Hepatocyte (in vitro differentiated cells): ENCODE measurements at regions not wholly inside any gene's neighbourhood (a gene's known extent, or its start where the extent isn't known, plus 50 kb on each side); places are given as distances from the start of the nearest gene placed in this dataset.

ENCODE experiments used
- EZH2 ChIP-seq: fragments of 200-600 bp; sonication (generic); IDR thresholded peaks from 2 replicates; pipeline ENCODE4 v1.6.1; 2016; ENCODE audit warnings: antibody characterized with exemption, mild to moderate bottlenecking, borderline replicate concordance
- EZH2phosphoT487 ChIP-seq: fragments of 200-600 bp; sonication (generic); IDR thresholded peaks from one replicate; pipeline ENCODE4 v1.6.1; 2018; ENCODE audit warnings: antibody characterized with exemption, mild to moderate bottlenecking, low read depth, moderate library complexity; ENCODE audit not compliant: unreplicated experiment, severe bottlenecking
- TF ChIP-seq, protein P1 (sequence below): fragments of 200-600 bp; sonication (generic); IDR thresholded peaks from 2 replicates; pipeline ENCODE4 v1.5.1; 2016; ENCODE audit warnings: antibody characterized with exemption, mild to moderate bottlenecking; ENCODE audit not compliant: poor library complexity

DNA sequence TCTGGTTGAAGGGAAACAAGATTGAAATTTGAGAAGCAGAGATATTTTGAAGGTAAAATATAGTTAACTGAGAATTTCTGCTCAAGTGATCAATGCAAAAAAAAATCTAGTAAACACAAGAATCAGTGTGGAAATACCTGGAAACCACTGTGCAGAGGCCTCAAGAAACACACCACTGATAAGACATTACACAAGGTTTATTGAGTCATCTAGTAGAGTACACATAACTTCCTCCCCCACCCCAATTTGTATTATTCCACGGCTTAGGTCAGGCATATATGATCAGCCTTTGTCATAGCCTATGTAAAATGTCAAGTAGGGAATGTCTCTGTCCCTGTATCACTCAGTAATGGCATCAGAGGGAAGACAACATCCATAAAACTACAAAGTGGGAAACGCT is 447.8 kb upstream of the BCHE start:
- TF ChIP-seq, protein P1, sequence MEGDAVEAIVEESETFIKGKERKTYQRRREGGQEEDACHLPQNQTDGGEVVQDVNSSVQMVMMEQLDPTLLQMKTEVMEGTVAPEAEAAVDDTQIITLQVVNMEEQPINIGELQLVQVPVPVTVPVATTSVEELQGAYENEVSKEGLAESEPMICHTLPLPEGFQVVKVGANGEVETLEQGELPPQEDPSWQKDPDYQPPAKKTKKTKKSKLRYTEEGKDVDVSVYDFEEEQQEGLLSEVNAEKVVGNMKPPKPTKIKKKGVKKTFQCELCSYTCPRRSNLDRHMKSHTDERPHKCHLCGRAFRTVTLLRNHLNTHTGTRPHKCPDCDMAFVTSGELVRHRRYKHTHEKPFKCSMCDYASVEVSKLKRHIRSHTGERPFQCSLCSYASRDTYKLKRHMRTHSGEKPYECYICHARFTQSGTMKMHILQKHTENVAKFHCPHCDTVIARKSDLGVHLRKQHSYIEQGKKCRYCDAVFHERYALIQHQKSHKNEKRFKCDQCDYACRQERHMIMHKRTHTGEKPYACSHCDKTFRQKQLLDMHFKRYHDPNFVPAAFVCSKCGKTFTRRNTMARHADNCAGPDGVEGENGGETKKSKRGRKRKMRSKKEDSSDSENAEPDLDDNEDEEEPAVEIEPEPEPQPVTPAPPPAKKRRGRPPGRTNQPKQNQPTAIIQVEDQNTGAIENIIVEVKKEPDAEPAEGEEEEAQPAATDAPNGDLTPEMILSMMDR = no peak
- TF ChIP-seq EZH2phosphoT487 = no peak
- TF ChIP-seq EZH2 = no peak
